HFF-Myc (cell line): ENCODE measurements at regions not wholly inside any gene's neighbourhood (a gene's known extent, or its start where the extent isn't known, plus 50 kb on each side); places are given as distances from the start of the nearest gene placed in this dataset.

Experiments
- DNase-seq: peaks from one replicate; pipeline ENCODE4 v3.0.0-alpha.2; 2011; ENCODE audit warnings: low read depth; ENCODE audit errors: extremely low read depth
- H3K4me3 ChIP-seq: replicated peaks from 2 replicates; pipeline ENCODE4 v1.5.1; 2011; ENCODE audit warnings: low read depth, mild to moderate bottlenecking, control low read depth, low read length
- TF ChIP-seq, protein P1 (sequence below): IDR thresholded peaks from 2 replicates; pipeline ENCODE4 v1.5.1; 2012; ENCODE audit warnings: mild to moderate bottlenecking, low read depth, low read length, control low read depth; ENCODE audit errors: missing control alignments

DNA sequence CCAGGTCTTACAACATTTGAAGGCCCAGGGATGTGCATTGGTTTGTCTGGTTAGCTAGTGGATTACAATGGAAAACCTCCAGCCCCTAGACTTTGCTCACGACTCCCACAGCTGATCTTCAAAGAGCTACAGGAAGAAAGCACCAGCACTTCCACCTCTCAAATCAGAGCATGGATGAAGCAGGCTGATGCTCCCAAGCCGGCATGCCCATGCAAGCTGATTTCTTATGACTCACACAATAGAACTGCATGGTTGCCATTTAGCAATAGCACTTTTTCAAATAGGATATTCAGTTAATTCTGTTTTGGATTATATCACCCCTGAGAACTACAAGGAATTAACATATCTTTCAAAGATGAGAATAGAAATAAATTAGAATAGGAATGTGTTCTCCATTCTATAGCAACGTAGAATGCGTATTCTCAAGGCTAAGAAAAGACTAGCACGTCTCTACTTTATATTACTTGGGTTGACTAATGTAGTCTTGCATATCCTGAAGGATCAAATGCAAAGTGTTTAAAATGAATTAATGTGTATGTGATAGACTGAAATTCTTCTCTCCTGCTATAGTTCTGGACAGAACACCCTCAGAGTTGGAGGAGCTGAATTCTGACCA is 292.4 kb downstream of the TRIB2 start:
- H3K4me3 ChIP-seq, result no peak overlapping the region
- TF ChIP-seq, protein P1, sequence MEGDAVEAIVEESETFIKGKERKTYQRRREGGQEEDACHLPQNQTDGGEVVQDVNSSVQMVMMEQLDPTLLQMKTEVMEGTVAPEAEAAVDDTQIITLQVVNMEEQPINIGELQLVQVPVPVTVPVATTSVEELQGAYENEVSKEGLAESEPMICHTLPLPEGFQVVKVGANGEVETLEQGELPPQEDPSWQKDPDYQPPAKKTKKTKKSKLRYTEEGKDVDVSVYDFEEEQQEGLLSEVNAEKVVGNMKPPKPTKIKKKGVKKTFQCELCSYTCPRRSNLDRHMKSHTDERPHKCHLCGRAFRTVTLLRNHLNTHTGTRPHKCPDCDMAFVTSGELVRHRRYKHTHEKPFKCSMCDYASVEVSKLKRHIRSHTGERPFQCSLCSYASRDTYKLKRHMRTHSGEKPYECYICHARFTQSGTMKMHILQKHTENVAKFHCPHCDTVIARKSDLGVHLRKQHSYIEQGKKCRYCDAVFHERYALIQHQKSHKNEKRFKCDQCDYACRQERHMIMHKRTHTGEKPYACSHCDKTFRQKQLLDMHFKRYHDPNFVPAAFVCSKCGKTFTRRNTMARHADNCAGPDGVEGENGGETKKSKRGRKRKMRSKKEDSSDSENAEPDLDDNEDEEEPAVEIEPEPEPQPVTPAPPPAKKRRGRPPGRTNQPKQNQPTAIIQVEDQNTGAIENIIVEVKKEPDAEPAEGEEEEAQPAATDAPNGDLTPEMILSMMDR, result no peak
- no peak for DNase-seq

DNA sequence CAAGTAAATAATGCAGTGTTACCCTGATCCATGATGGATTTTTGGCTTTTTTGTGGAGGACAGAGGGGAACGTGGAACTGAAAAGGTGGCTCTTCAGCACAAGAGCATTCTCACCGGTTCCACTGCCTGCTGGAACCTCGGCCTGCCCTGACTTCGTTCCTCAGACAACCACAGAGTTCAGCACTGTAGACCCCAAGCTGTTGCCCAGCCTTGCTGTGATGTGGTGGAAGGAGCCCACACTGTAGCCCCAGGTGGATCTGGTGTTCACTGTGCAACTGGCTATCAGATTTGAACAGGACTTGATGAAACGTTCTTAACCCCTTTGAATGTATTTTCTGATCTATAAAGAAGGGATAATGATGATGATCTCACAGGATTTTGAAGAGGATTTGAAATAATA is 293.5 kb downstream of the TRIB2 start:
- TF ChIP-seq, protein P1, result no peak
- H3K4me3 ChIP-seq, result no peak overlapping the region
- DNase-seq, result no peak

DNA sequence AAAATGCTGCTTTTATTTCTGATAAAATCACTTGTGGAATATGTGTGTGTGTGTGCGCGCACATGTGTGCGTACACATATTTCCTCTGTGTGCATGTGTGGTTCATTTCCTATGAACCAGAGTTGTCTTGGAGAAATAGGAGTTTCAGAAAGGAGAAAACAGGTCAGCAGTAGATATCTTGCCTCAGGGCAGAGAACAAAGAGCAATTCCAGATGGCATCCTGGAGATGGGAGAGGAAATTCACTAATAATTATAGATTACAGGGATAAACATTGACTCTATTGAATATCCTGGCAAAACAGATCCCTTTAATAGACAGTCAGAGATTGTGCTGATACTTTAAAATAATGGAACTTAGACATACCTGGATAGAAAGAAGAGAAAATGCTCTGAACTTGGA is 298.0 kb downstream of the TRIB2 start:
- H3K4me3 ChIP-seq, result no peak overlapping the region
- TF ChIP-seq, protein P1, result no peak
- no peak for DNase-seq

GRCh38 chr2:13015532-13016320 is 299.0 kb downstream of the TRIB2 start:
- DNase-seq, result no peak
- no peak overlapping the region for H3K4me3 ChIP-seq
- TF ChIP-seq, protein P1, result no peak

- no peak for DNase-seq
- no peak overlapping the region for H3K4me3 ChIP-seq
- TF ChIP-seq, protein P1, result no peak
These were observed 301.8 kb downstream of the TRIB2 start for GRCh38 chr2:13018490-13018889.

DNA sequence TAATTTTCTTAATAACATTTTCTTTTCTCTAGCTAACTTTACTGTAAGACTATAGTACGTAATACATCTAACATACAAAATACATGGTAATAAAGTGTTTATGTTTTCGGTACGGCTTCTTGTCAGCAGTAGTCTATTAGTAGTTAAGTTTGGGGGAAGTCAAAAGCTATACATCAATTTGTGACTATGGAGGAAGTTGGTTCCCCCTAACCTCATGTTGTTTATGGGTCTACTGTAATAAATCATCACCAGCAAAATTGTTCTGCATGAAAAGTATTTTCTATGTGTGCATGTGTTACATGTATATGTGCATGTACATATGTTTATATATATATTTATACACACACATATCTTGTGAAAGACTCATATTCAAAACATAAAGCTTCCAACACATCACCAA is 303.0 kb downstream of the TRIB2 start:
- no peak overlapping the region for H3K4me3 ChIP-seq
- no peak for DNase-seq
- TF ChIP-seq, protein P1, result no peak
